Choroid plexus epithelial cell (primary cell): ENCODE measurements at regions not wholly inside any gene's neighbourhood (a gene's known extent, or its start where the extent isn't known, plus 50 kb on each side); places are given as distances from the start of the nearest gene placed in this dataset.

Experiments
- DNase-seq: peaks from one replicate; pipeline ENCODE4 v3.0.0-alpha.2; 2010; ENCODE audit warnings: low read depth
- H3K4me3 ChIP-seq: 2 replicates; pipeline ENCODE4 v1.5.1; 2011; ENCODE audit warnings: low read depth, mild to moderate bottlenecking, control low read depth, low read length, moderate library complexity
- TF ChIP-seq, protein P1 (sequence below): conservative IDR thresholded peaks from 2 replicates; pipeline ENCODE4 v1.5.1; 2011; ENCODE audit warnings: low read depth, mild to moderate bottlenecking, control low read depth, inconsistent platforms, low read length, moderate library complexity

DNA sequence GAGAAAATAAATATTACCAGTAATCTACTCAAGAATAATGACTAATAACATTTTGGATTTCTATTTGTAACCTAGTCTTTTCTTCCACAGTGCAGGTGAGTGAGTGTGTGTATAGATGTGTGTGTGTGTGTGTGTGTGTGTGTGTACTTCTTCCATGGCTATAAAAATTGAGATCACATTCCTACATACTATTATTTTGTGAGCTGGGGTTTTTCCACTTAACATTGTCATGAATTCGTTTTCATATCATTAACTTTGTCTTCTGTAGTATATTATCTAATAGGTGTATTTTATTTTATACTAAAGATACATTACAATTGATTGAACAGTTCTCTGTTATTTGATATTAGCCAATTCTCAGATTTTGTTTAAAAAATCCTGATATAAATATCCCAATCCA, 152.4 kb upstream of the TRPC7 start:
- no peak for DNase-seq
- TF ChIP-seq, protein P1, sequence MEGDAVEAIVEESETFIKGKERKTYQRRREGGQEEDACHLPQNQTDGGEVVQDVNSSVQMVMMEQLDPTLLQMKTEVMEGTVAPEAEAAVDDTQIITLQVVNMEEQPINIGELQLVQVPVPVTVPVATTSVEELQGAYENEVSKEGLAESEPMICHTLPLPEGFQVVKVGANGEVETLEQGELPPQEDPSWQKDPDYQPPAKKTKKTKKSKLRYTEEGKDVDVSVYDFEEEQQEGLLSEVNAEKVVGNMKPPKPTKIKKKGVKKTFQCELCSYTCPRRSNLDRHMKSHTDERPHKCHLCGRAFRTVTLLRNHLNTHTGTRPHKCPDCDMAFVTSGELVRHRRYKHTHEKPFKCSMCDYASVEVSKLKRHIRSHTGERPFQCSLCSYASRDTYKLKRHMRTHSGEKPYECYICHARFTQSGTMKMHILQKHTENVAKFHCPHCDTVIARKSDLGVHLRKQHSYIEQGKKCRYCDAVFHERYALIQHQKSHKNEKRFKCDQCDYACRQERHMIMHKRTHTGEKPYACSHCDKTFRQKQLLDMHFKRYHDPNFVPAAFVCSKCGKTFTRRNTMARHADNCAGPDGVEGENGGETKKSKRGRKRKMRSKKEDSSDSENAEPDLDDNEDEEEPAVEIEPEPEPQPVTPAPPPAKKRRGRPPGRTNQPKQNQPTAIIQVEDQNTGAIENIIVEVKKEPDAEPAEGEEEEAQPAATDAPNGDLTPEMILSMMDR: no peak
- H3K4me3 ChIP-seq: no peak overlapping the region

DNA sequence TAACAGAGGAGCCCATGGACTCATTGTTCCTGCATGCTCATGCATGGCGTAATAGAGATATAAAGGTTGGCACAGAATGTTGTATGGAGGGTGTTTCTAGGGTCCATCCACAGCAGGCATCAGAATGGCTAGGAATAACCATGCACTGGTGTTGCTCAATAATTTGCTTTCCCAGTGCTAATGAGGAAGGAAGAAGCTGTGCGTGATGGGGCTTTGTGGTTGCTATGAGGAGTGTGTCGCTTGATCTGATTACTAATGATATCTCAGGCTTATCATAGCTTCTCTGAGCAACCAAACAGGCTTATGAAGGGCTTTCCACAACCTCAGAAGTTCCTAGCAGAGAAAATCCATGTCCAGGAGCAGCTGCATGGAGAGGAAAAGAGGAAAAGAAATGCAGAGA, 151.3 kb upstream of the TRPC7 start:
- TF ChIP-seq, protein P1: no peak
- H3K4me3 ChIP-seq: no peak overlapping the region
- no peak for DNase-seq

DNA sequence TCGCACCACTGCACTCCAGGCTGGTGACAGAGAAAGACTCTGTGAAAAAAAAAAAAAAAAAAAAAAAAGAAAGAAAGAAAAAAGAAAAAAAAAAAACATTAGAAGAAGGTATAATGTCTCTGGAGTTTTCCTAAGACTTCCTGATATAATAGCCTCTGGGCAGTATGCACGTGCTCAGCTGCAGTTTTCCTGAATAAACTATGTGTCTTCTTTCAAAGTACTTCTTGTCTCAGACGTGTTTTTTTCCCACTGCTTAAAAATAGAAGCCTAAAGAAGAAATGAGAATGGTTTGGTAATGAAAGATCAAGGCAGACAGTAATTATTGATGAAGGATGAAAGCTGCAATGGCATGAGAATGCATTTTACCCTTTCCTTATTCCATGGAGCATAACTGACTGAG, 148.1 kb upstream of the TRPC7 start:
- DNase-seq: no peak

DNA sequence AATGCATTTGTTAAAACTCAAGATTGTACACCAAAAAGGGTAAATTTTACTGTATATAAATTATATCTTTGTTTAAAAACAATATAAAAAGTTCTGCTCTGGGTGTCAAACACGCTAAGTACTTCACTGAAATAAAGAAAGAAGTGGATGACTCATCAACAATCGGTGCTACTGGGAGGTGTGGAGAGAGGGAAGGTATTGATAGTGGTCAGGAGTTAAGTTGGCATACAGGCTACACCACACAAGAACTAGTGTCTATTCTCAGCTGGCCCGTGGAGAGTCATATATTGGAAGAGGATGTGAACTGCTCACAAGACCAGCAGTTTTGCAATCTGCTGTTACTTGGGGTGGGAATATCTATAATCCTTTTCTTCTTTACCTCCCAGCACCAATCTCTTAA, 145.7 kb upstream of the TRPC7 start:
- H3K4me3 ChIP-seq: no peak overlapping the region
- DNase-seq: no peak

More for the DNA sequence above, 148.1 kb upstream of the TRPC7 start:
- TF ChIP-seq, protein P1: no peak
- no peak overlapping the region for H3K4me3 ChIP-seq

DNA sequence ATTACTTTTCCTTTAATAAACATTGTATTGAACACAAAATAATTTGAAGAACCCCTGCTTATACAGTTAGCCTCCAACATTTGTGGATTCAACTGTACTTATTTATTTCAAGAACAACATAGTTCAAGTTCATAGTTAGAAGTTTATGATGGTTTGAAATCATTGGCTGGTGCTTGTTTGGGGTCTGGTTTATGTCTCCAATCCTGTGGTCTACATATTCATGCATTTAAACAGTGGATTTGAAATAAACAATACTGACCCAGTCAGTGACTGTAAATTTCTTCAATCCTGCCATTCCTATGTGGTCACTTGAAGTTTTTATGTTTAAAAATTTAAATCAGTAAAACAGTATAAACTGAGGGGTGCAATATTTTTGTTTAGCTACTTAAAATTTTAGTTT, 145.1 kb upstream of the TRPC7 start:
- no peak overlapping the region for H3K4me3 ChIP-seq
- TF ChIP-seq, protein P1: no peak

More for the DNA sequence above, 145.7 kb upstream of the TRPC7 start:
- TF ChIP-seq, protein P1: no peak

DNA sequence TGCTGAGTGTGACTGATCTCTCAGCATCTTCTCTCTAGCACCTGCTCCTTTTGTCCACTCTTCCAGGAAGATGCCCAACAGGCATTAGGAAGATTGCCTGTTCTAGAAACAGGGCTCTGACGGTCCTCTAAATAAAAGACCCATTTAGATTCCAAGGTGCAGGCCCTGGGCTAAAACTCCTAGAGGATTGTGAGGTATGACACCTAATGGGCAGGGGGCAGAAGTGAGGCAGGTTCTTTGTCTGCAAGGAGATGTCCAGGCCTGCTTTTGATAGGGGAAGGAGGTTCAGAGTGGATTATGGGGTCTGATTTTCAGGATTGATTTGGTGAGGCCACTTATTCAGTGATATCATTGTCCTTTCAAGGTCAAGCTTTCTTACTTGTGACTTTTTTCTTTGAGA, 140.8 kb upstream of the TRPC7 start:
- TF ChIP-seq, protein P1: no peak
- H3K4me3 ChIP-seq: no peak overlapping the region
- DNase-seq: no peak

More for the DNA sequence above, 145.1 kb upstream of the TRPC7 start:
- DNase-seq: no peak

DNA sequence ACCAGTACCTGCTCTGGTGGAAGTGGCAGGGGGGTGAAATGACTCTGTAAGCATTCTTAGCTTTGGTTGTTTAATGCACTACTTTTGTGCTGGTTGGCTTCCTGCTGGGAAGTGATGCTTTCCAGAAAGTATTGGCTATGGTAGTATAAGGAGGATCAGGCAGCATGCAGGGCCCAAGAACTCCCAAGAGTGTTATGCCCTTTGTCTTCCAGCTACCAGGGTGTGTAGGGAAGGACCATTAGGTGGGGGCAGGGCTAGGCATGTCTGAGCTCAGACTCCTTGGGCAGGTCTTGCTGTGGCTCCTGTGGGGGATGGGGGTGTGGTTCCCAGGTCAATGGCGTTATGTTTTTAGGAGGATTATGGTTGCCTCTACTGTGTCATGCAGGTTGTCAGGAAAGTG, 135.8 kb upstream of the TRPC7 start:
- no peak overlapping the region for H3K4me3 ChIP-seq
- DNase-seq: no peak
- TF ChIP-seq, protein P1: no peak
